Stimulated activated CD4-positive, alpha-beta T cell treated with anti-CD3 and anti-CD28 coated beads, Interleukin-1b, Interleukin-23, amount 100 ng/mL, for 48 hours (primary cell): ENCODE measurements at regions not wholly inside any gene's neighbourhood (a gene's known extent, or its start where the extent isn't known, plus 50 kb on each side); places are given as distances from the start of the nearest gene placed in this dataset.
A peak's percentile ranks its signal among the peaks of the same experiment; 100 is the strongest.

Source experiments
- DNase-seq: peaks from one replicate; pipeline ENCODE4 v3.0.0-alpha.2; 2020

GRCh38 chr14:38900887-38901286, 202.1 kb downstream of the SEC23A start:
- no peak for DNase-seq

- no peak for DNase-seq
These were observed 215.3 kb downstream of the SEC23A start for GRCh38 chr14:38887696-38888095.

- no peak for DNase-seq
These were observed 218.9 kb downstream of the SEC23A start for GRCh38 chr14:38884109-38884508.

- no peak for DNase-seq
These were observed 219.9 kb downstream of the SEC23A start for GRCh38 chr14:38883127-38883526.

- no peak for DNase-seq
These were observed 220.5 kb downstream of the SEC23A start for GRCh38 chr14:38882533-38882932.

GRCh38 chr14:38880643-38881524, 222.2 kb downstream of the SEC23A start:
- no peak for DNase-seq

- no peak for DNase-seq
These were observed 225.2 kb downstream of the SEC23A start for GRCh38 chr14:38877744-38878388.

GRCh38 chr14:38874721-38875120, 228.3 kb downstream of the SEC23A start:
- DNase-seq = no peak

GRCh38 chr14:38873941-38874612, 229.0 kb downstream of the SEC23A start:
- DNase-seq = no peak

GRCh38 chr14:38870296-38870836, 232.7 kb downstream of the SEC23A start:
- DNase-seq = no peak

GRCh38 chr14:38868399-38869290, 234.4 kb downstream of the SEC23A start:
- no peak for DNase-seq

- peak; percentile 49 for DNase-seq
These were observed 235.4 kb downstream of the SEC23A start for GRCh38 chr14:38867561-38868150.

- no peak for DNase-seq
These were observed 236.6 kb downstream of the SEC23A start for GRCh38 chr14:38866461-38866860.

- DNase-seq = no peak
These were observed 240.7 kb downstream of the SEC23A start for GRCh38 chr14:38862366-38862765.

GRCh38 chr14:38860530-38860929, 242.5 kb downstream of the SEC23A start:
- DNase-seq = no peak

- DNase-seq = no peak
These were observed 246.2 kb downstream of the SEC23A start for GRCh38 chr14:38856798-38857197.

- no peak for DNase-seq
These were observed 247.5 kb downstream of the SEC23A start for GRCh38 chr14:38855513-38855912.

- DNase-seq = no peak
These were observed 251.9 kb downstream of the SEC23A start for GRCh38 chr14:38851111-38851510.

GRCh38 chr14:38850664-38851063, 252.4 kb downstream of the SEC23A start:
- DNase-seq = no peak

GRCh38 chr14:38848243-38848935, 254.6 kb downstream of the SEC23A start:
- DNase-seq = no peak

- no peak for DNase-seq
These were observed 255.9 kb downstream of the SEC23A start for GRCh38 chr14:38847161-38847560.
